Neuronal stem cell (in vitro differentiated cells): ENCODE measurements at regions not wholly inside any gene's neighbourhood (a gene's known extent, or its start where the extent isn't known, plus 50 kb on each side); places are given as distances from the start of the nearest gene placed in this dataset.
"Not testable (repeated sequence)": the region's sequence is repeated elsewhere in the genome, so short reads cannot be mapped to it uniquely, and the experiment has no call there.

Source experiments
- DNase-seq: peaks from one replicate; pipeline ENCODE4 v3.0.0-alpha.2; 2013; ENCODE audit warnings: low spot score
- H2AFZ ChIP-seq: one replicate; pipeline ENCODE4 v1.6.1; 2013; ENCODE audit warnings: mild to moderate bottlenecking, low read length, inconsistent platforms
- H2AK5ac ChIP-seq: 2 replicates; pipeline ENCODE4 v1.6.1; 2013; ENCODE audit warnings: low read depth, mild to moderate bottlenecking, inconsistent platforms, low read length, moderate library complexity, mixed read lengths
- H2BK120ac ChIP-seq: 2 replicates; pipeline ENCODE4 v1.6.1; 2013; ENCODE audit warnings: low read depth, mild to moderate bottlenecking, inconsistent platforms, low read length, moderate library complexity, mixed read lengths
- H2BK12ac ChIP-seq: one replicate; pipeline ENCODE4 v1.6.1; 2013; ENCODE audit warnings: low read length, inconsistent platforms
- H2BK15ac ChIP-seq: 2 replicates; pipeline ENCODE4 v1.6.1; 2013; ENCODE audit warnings: mild to moderate bottlenecking, low read length, inconsistent platforms, mixed read lengths
- H2BK5ac ChIP-seq: one replicate; pipeline ENCODE4 v1.6.1; 2013; ENCODE audit warnings: inconsistent platforms, mild to moderate bottlenecking, low read length, moderate library complexity
- H3K14ac ChIP-seq: one replicate; pipeline ENCODE4 v1.6.1; 2013; ENCODE audit warnings: low read length, inconsistent platforms
- H3K18ac ChIP-seq: 2 replicates; pipeline ENCODE4 v1.6.1; 2013; ENCODE audit warnings: low read length, inconsistent platforms
- H3K23ac ChIP-seq: 2 replicates; pipeline ENCODE4 v1.6.1; 2013; ENCODE audit warnings: low read depth, mild to moderate bottlenecking, mixed read lengths, low read length, inconsistent platforms; ENCODE audit not compliant: poor library complexity
- H3K27ac ChIP-seq: replicated peaks from 3 replicates; pipeline ENCODE4 v1.5.1; 2013; ENCODE audit warnings: low read length, inconsistent platforms
- H3K27me3 ChIP-seq, 3 experiments: 2 replicates each; pipeline ENCODE4 v1.6.1; 2013; ENCODE audit warnings: low read length in 3 of 3, mild to moderate bottlenecking in 2 of 3, inconsistent platforms in 1 of 3, low read depth in 1 of 3, mixed read lengths in 1 of 3, moderate library complexity in 1 of 3; ENCODE audit not compliant: control insufficient read depth in 3 of 3, insufficient read depth in 3 of 3
- H3K36me3 ChIP-seq, 2 donors: replicated peaks in 1 of 2; 2 replicates each; pipeline ENCODE4 v1.6.1; 2013; ENCODE audit warnings: low read length in 2 of 2; ENCODE audit not compliant: control insufficient read depth in 2 of 2, insufficient read depth in 2 of 2
- H3K4ac ChIP-seq: 2 replicates; pipeline ENCODE4 v1.6.1; 2013; ENCODE audit warnings: inconsistent platforms, mild to moderate bottlenecking, low read length, moderate library complexity
- H3K4me1 ChIP-seq, 2 donors: 1 replicate in 1 of 2; 2 replicates in 1 of 2; pipeline ENCODE4 v1.6.1; 2013; ENCODE audit warnings: low read length in 2 of 2, low read depth in 1 of 2; ENCODE audit not compliant: control insufficient read depth in 2 of 2, insufficient read depth in 1 of 2
- H3K4me2 ChIP-seq: one replicate; pipeline ENCODE4 v1.6.1; 2013; ENCODE audit warnings: mild to moderate bottlenecking, low read length, inconsistent platforms; ENCODE audit not compliant: insufficient read depth, poor library complexity, severe bottlenecking
- H3K4me3 ChIP-seq, 2 donors: 2 replicates each; pipeline ENCODE4 v1.5.1; 2013; ENCODE audit warnings: low read length in 2 of 2, mild to moderate bottlenecking in 2 of 2, inconsistent platforms in 1 of 2, moderate library complexity in 1 of 2
- H3K79me1 ChIP-seq: one replicate; pipeline ENCODE4 v1.6.1; 2013; ENCODE audit warnings: low read depth, mild to moderate bottlenecking, inconsistent platforms, low read length, moderate library complexity
- H3K9ac ChIP-seq: one replicate; pipeline ENCODE4 v1.6.1; 2013; ENCODE audit warnings: mild to moderate bottlenecking, low read depth, low read length, inconsistent platforms; ENCODE audit not compliant: poor library complexity
- H3K9me3 ChIP-seq, 2 donors: replicated peaks in 1 of 2; 2 replicates each; pipeline versions ENCODE3 to v1.6.1; 2013; ENCODE audit warnings: low read length in 2 of 2, mild to moderate bottlenecking in 2 of 2, inconsistent platforms in 1 of 2, low read depth in 1 of 2, mixed read lengths in 1 of 2, moderate library complexity in 1 of 2; ENCODE audit not compliant: control insufficient read depth in 2 of 2, insufficient read depth in 1 of 2
- H4K8ac ChIP-seq: one replicate; pipeline ENCODE4 v1.6.1; 2013; ENCODE audit warnings: low read depth, mild to moderate bottlenecking, inconsistent platforms, low read length, moderate library complexity
- H4K91ac ChIP-seq: one replicate; pipeline ENCODE4 v1.6.1; 2013; ENCODE audit warnings: low read length, low read depth, mild to moderate bottlenecking, inconsistent platforms; ENCODE audit not compliant: poor library complexity
- WGBS, 2 donors: extraction: QIAGEN DNeasy Blood & Tissue Kit; methylation state at CpG; one replicate each; pipeline ENCODE4 v1.1.7; 2013; ENCODE audit warnings: missing lambda C conversion rate in 2 of 2, mixed read lengths in 1 of 2; ENCODE audit not compliant: insufficient read length in 2 of 2, insufficient replicate concordance in 1 of 2; ENCODE audit errors: extremely low coverage in 2 of 2; 5-methylcytosine and 5-hydroxymethylcytosine counted together

DNA sequence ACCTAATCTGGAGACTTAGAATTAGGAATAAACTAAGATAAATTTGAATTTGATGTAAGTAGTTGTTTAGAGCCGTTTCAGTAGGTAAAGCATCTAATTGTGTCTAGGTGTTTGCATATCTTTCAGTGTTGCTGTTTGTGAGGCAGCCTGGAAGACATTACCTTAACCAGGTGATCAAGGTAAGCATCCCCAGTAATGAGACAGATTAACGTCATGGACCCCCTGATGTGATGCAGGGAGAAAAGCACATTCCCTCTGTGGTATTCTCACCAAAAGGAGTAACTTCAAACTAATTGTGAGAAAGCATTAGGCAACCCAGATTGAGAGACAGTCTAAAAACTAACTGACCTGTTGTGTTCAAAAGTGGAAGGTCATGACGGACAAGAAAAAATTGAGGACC lies 251.6 kb downstream of the NUAK1 start:
- H3K4ac ChIP-seq: no peak overlapping the region
- H4K91ac ChIP-seq: no peak overlapping the region
- H2BK5ac ChIP-seq: no peak overlapping the region
- no peak overlapping the region for H3K14ac ChIP-seq
- H2AK5ac ChIP-seq: no peak overlapping the region
- no peaks in the 10 kb centered on the region for H3K36me3 ChIP-seq
- H2BK15ac ChIP-seq: no peak overlapping the region
- H3K27ac ChIP-seq: no peak overlapping the region
- no CpG with 5 or more reads among the region's 3 CpGs for WGBS, 2 donors
- H4K8ac ChIP-seq: no peak overlapping the region
- H3K4me2 ChIP-seq: no peak overlapping the region
- H3K4me3 ChIP-seq: no peak overlapping the region
- DNase-seq: no peak
- H3K18ac ChIP-seq: no peak overlapping the region
- no peak overlapping the region for H2BK12ac ChIP-seq
- H3K27me3 ChIP-seq: no peaks in the 10 kb centered on the region
- H3K9ac ChIP-seq: no peak overlapping the region
- no peak overlapping the region for H2BK120ac ChIP-seq
- H3K4me1 ChIP-seq: peaks cover 8 to 20% of the 10 kb centered on the region in 2 donors
- no peak overlapping the region for H3K23ac ChIP-seq
- no peaks in the 10 kb centered on the region for H3K79me1 ChIP-seq
- H2AFZ ChIP-seq: no peak overlapping the region
- H3K9me3 ChIP-seq: peaks cover 2 to 21% of the 10 kb centered on the region in 2 donors

DNA sequence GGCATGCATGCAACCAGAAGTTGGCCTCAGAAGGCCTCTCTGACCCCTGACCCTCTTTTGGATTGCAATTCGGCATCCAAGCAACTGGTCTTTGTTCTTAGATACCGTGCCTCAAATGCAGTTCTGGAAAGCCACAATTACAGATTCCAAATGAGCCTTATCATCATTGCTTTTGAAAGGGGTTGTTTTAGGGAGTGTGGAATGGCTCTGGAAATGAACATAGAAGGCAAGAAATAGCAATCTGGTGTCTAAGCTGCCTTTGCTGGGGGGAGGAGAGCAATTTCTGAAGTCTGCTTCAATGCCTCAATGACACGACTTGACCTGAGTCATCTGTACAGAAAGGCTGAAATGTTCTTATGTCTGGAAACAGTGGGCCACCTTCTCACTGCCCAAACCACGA lies 250.1 kb downstream of the NUAK1 start:
- Histone ChIP-seq H3K36me3 (no peaks in the 10 kb centered on the region), H3K79me1 (no peaks in the 10 kb centered on the region), H3K9me3 (peaks cover 2 to 21% of the 10 kb centered on the region in 2 donors), H2AFZ (peak overlapping the region; percentile 0), H3K4me3 (no peak overlapping the region), H4K8ac (no peak overlapping the region), H3K4ac (no peak overlapping the region), H3K23ac (no peak overlapping the region), H2BK15ac (no peak overlapping the region), H3K9ac (no peak overlapping the region), H2BK5ac (no peak overlapping the region), H2BK12ac (no peak overlapping the region), H3K4me1 (peaks cover 3 to 12% of the 10 kb centered on the region in 2 donors), H3K4me2 (no peak overlapping the region), H3K27ac (peak overlapping the region; percentile 5), H2AK5ac (no peak overlapping the region), H2BK120ac (no peak overlapping the region), H3K14ac (no peak overlapping the region), H4K91ac (no peak overlapping the region), H3K27me3 (no peaks in the 10 kb centered on the region), H3K18ac (no peak overlapping the region)
- no CpG with 5 or more reads among the region's 4 CpGs for WGBS, 2 donors
- DNase-seq: no peak

DNA sequence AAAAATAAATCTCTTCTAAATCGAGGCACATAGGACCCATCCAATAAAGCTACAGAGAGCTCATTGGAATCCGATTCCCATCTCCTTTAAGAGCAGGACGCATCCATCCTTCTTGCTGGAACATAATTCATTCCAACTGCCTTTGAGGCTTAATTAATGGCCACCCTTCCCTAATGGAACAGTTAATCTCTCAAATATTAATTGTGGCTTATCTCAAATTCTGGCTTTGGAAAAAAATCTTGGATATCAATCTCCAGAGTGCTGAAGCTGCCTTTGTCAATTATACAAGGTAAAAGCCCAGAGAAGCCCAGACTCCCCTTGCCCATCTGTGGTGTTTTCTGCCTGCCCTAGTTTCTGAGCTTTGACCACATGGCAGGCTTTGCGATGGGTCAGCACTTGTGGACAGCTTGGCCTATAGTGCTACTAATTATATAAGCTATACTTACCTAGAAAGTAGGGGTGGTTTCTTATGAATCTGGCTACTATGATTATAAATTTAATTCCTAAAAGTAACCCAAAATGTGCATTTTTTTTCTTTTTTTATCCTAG lies 246.3 kb downstream of the NUAK1 start:
- H3K18ac ChIP-seq: no peak overlapping the region
- no peak overlapping the region for H3K4me3 ChIP-seq
- DNase-seq: no peak
- no peak overlapping the region for H2AFZ ChIP-seq
- no peaks in the 10 kb centered on the region for H3K36me3 ChIP-seq
- H3K79me1 ChIP-seq: no peaks in the 10 kb centered on the region
- H3K27me3 ChIP-seq: no peaks in the 10 kb centered on the region
- H2AK5ac ChIP-seq: no peak overlapping the region
- no peak overlapping the region for H3K14ac ChIP-seq
- no peak overlapping the region for H4K91ac ChIP-seq
- H4K8ac ChIP-seq: no peak overlapping the region
- H2BK15ac ChIP-seq: no peak overlapping the region
- H3K4me1 ChIP-seq: peaks cover 3 to 12% of the 10 kb centered on the region in 2 donors
- H3K9ac ChIP-seq: no peak overlapping the region
- H3K9me3 ChIP-seq: peaks cover 2 to 10% of the 10 kb centered on the region in 2 donors
- no peak overlapping the region for H3K23ac ChIP-seq
- no peak overlapping the region for H3K27ac ChIP-seq
- no peak overlapping the region for H2BK5ac ChIP-seq
- no peak overlapping the region for H2BK120ac ChIP-seq
- H3K4me2 ChIP-seq: no peak overlapping the region
- no peak overlapping the region for H2BK12ac ChIP-seq
- no CpG with 5 or more reads among the region's 4 CpGs for whole genome bisulfite sequencing, 2 donors
- H3K4ac ChIP-seq: no peak overlapping the region

DNA sequence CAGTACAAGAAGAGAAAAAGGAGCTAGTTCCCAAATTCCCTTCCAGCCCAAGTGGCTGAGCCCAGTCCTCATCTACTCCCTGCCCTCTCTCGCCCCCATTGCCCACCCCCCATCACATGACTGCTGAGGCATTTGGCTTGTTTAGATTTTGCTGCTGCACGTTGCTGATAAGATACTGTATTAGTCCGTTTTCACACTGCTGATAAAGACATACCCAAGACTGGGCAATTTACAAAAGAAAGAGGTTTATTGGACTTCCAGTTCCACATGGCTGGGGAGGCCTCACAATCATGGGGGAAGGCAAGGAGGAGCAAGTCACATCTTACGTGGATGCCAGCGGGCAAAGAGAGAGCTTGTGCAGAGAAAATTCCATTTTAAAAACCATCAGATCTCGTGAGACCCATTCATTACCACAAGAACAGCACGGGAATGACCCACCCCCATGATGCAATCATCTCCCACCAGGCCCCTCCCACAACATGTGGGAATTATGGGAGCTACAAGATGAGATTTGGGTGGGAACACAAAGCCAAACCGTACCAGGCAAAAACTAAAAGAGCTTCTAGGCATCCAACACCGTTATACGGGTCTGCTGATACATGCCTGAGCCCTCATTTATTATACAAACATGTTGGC lies 243.4 kb downstream of the NUAK1 start:
- not testable (repeated sequence) for H3K4me3 ChIP-seq, H4K8ac ChIP-seq, H3K4ac ChIP-seq, DNase-seq, H4K91ac ChIP-seq, H3K9me3 ChIP-seq, H3K14ac ChIP-seq, H3K27me3 ChIP-seq, H2BK5ac ChIP-seq, H2AFZ ChIP-seq, H3K4me1 ChIP-seq, H2AK5ac ChIP-seq, H2BK12ac ChIP-seq, H3K36me3 ChIP-seq, H3K9ac ChIP-seq, H3K4me2 ChIP-seq, H3K27ac ChIP-seq, H2BK120ac ChIP-seq, H3K79me1 ChIP-seq
- H3K18ac ChIP-seq: peak overlapping the region; percentile 59
- no CpG with 5 or more reads among the region's 10 CpGs for WGBS, 2 donors
- peak overlapping the region; percentile 25 for H3K23ac ChIP-seq
- H2BK15ac ChIP-seq: peak overlapping the region; percentile 30
